Prostate gland (tissue), 2 donors: ENCODE measurements at regions not wholly inside any gene's neighbourhood (a gene's known extent, or its start where the extent isn't known, plus 50 kb on each side); places are given as distances from the start of the nearest gene placed in this dataset.

ENCODE experiments used
- CTCF ChIP-seq, 4 experiments: fragments of 200-600 bp in 2 of 4; fragments of 450-650 bp in 2 of 4; sonication (generic) in 2 of 4; IDR thresholded peaks; 1 replicate in 3 of 4; 2 replicates in 1 of 4; pipeline ENCODE4 v1.5.1; 2016 to 2019; ENCODE audit warnings: antibody characterized with exemption in 4 of 4, mild to moderate bottlenecking in 2 of 4, moderate library complexity in 2 of 4
- POLR2A ChIP-seq: fragments of 450-650 bp; IDR thresholded peaks from one replicate; pipeline ENCODE4 v1.6.1; 2016; ENCODE audit warnings: antibody characterized with exemption, mild to moderate bottlenecking

DNA sequence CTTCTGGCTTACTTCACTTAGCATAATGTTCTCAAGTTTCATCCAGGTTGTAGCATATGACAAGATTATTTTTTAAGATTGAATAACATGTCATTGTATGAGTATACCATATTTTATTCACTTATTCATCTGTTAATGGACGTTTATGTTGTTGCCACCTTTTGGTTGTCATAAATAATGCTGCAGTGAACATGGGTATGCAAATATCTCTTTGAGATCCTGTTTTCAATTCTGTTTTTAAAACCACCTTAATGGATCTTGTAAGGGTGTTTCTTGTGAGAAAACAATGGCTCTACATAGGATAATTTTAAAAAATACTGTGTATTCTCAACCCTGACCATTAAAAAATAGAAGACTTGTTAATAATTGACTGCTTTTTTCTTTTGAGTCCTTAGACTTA, 290.7 kb upstream of the TMEM229A start:
- no peak for TF ChIP-seq CTCF (IDR thresholded peaks at IDR 0.05)
- TF ChIP-seq POLR2A, result no peak
